Posterior vena cava (tissue), 2 donors: ENCODE measurements at regions not wholly inside any gene's neighbourhood (a gene's known extent, or its start where the extent isn't known, plus 50 kb on each side); places are given as distances from the start of the nearest gene placed in this dataset.
A peak's percentile ranks its signal among the peaks of the same experiment; 100 is the strongest.
"Not testable (repeated sequence)": the region's sequence is repeated elsewhere in the genome, so short reads cannot be mapped to it uniquely, and the experiment has no call there.

Source experiments
- DNase-seq: peaks from one replicate; pipeline ENCODE4 v3.0.0-alpha.2; 2020; ENCODE audit warnings: low spot score
- intact Hi-C, 2 donors: fragments of 100-400 bp; cut with DNase I; formaldehyde crosslinking; loops; one replicate each; pipeline versions ENCODE4 v1.14.1 to v1.14.2; 2022 to 2023
- donor health status: DM: yes; HTN: yes; CAD: no.
- donor health status: DM: yes; HTN: yes; CAD: no.

- intact Hi-C loops: loop anchor here (5.0 to 10.0 kb wide), 2 partner anchors 221 to 224 kb away; no protein-coding TSS in a partner anchor
Measured at GRCh38 chr19:33998302-33998701, 174.0 kb upstream of the LSM14A start.

GRCh38 chr19:33998739-33999345 lies 173.5 kb upstream of the LSM14A start:
- intact Hi-C loops: loop anchor here (5.0 to 10.0 kb wide), 2 partner anchors 222 to 224 kb away; no protein-coding TSS in a partner anchor
- no peak for DNase-seq

More at GRCh38 chr19:33998302-33998701, 174.0 kb upstream of the LSM14A start:
- no peak for DNase-seq

GRCh38 chr19:34017024-34017423 lies 155.3 kb upstream of the LSM14A start:
- intact Hi-C loops: no loop called here
- DNase-seq: no peak

- intact Hi-C loops: no loop called here
Measured at GRCh38 chr19:34017601-34018000, 154.7 kb upstream of the LSM14A start.

GRCh38 chr19:34018546-34018945 lies 153.8 kb upstream of the LSM14A start:
- intact Hi-C loops: no loop called here
- no peak for DNase-seq

More at GRCh38 chr19:34017601-34018000, 154.7 kb upstream of the LSM14A start:
- no peak for DNase-seq

- DNase-seq: no peak
- intact Hi-C loops: no loop called here
Measured at GRCh38 chr19:34023381-34023780, 148.9 kb upstream of the LSM14A start.

- no peak for DNase-seq
- intact Hi-C loops: loop anchor here in 1 of 2 donors (2.0 kb wide), 1 partner anchor 23 kb away; no protein-coding TSS in a partner anchor
Measured at GRCh38 chr19:34033880-34034279, 138.4 kb upstream of the LSM14A start.

- intact Hi-C loops: loop anchor here in 1 of 2 donors (2.0 kb wide), 1 partner anchor 22 kb away; no protein-coding TSS in a partner anchor
- no peak for DNase-seq
Measured at GRCh38 chr19:34034318-34034846, 137.9 kb upstream of the LSM14A start.

- DNase-seq: peak; percentile 92
- intact Hi-C loops: no loop called here
Measured at GRCh38 chr19:34041925-34042521, 130.3 kb upstream of the LSM14A start.

GRCh38 chr19:34044021-34044420 lies 128.3 kb upstream of the LSM14A start:
- intact Hi-C loops: no loop called here
- DNase-seq: no peak

- intact Hi-C loops: no loop called here
- DNase-seq: no peak
Measured at GRCh38 chr19:34049944-34050343, 122.4 kb upstream of the LSM14A start.

- intact Hi-C loops, DNase-seq: not testable (repeated sequence)
Measured at GRCh38 chr19:34050430-34050829, 121.9 kb upstream of the LSM14A start.

- intact Hi-C loops: no loop called here
- DNase-seq: no peak
Measured at GRCh38 chr19:34051255-34051654, 121.0 kb upstream of the LSM14A start.

GRCh38 chr19:34057155-34057554 lies 115.1 kb upstream of the LSM14A start:
- no peak for DNase-seq
- intact Hi-C loops: loop anchor here in 1 of 2 donors (2.0 kb wide), 1 partner anchor 22 kb away; no protein-coding TSS in a partner anchor

GRCh38 chr19:34066007-34066643 lies 106.2 kb upstream of the LSM14A start:
- intact Hi-C loops: no loop called here
- no peak for DNase-seq

- intact Hi-C loops: no loop called here
- no peak for DNase-seq
Measured at GRCh38 chr19:34067861-34068271, 104.4 kb upstream of the LSM14A start.

GRCh38 chr19:34075661-34076091 lies 96.6 kb upstream of the LSM14A start:
- no peak for DNase-seq
- intact Hi-C loops: no loop called here

- intact Hi-C loops: loop anchor here in 1 of 2 donors (5.0 kb wide), 1 partner anchor 45 kb away; no protein-coding TSS in a partner anchor
- DNase-seq: no peak
Measured at GRCh38 chr19:34082289-34083077, 89.8 kb upstream of the LSM14A start.
